Breast epithelium (tissue), 3 donors: ENCODE measurements at regions not wholly inside any gene's neighbourhood (a gene's known extent, or its start where the extent isn't known, plus 50 kb on each side); places are given as distances from the start of the nearest gene placed in this dataset.

Source experiments
- POLR2A ChIP-seq: fragments of 450-650 bp; IDR thresholded peaks from one replicate; pipeline ENCODE4 v1.6.1; 2016; ENCODE audit warnings: antibody characterized with exemption, mild to moderate bottlenecking, moderate library complexity
- TF ChIP-seq, protein P1 (sequence below), 3 donors: fragments of 450-650 bp; IDR thresholded peaks; one replicate each; pipeline ENCODE4 v1.5.1; 2016 to 2017; ENCODE audit warnings: antibody characterized with exemption in 3 of 3, mild to moderate bottlenecking in 3 of 3, moderate library complexity in 3 of 3

DNA sequence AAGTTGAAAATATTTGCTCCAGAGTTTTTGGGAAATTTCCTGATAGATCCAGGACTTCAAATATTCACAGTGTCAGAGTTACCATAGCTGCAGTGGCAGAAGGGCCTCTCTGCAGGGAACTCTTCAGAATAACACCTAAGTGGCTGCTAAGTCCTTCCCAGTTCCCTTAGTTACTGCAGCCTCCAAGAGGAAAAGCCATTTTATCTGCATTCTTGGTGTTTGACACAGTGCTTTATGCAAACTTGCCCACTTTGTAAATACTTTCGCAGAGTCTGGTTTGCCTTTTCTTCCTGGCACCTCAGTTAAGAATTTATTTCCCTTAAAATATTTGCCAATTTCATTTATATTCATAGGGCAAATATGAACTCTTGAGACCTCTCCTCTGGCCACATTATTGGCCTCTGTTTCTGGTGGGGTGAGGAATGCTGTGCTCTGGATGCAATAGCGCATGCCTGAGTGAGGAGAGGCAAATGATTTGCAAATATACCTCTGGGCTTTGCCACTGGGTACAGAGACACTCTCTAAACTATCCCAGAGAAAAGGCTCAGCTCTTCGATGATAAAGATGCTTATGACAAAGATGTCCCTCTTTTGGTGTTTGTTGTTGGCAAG, 566.3 kb upstream of the NR3C2 start:
- TF ChIP-seq, protein P1, sequence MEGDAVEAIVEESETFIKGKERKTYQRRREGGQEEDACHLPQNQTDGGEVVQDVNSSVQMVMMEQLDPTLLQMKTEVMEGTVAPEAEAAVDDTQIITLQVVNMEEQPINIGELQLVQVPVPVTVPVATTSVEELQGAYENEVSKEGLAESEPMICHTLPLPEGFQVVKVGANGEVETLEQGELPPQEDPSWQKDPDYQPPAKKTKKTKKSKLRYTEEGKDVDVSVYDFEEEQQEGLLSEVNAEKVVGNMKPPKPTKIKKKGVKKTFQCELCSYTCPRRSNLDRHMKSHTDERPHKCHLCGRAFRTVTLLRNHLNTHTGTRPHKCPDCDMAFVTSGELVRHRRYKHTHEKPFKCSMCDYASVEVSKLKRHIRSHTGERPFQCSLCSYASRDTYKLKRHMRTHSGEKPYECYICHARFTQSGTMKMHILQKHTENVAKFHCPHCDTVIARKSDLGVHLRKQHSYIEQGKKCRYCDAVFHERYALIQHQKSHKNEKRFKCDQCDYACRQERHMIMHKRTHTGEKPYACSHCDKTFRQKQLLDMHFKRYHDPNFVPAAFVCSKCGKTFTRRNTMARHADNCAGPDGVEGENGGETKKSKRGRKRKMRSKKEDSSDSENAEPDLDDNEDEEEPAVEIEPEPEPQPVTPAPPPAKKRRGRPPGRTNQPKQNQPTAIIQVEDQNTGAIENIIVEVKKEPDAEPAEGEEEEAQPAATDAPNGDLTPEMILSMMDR (IDR thresholded peaks at IDR 0.05) = no peak
- no peak for TF ChIP-seq POLR2A
